ENCODE measurements at regions not wholly inside any gene's neighbourhood (a gene's known extent, or its start where the extent isn't known, plus 50 kb on each side); places are given as distances from the start of the nearest gene placed in this dataset.

- DNase-seq: no peak
Measured at GRCh38 chr5:174312641-174313040, 267.1 kb downstream of the NSG2 start.

- no peak for DNase-seq
Measured at GRCh38 chr5:174313615-174314014, 268.1 kb downstream of the NSG2 start.

- no peak for DNase-seq
Measured at GRCh38 chr5:174314261-174314660, 268.8 kb downstream of the NSG2 start.

- no peak for DNase-seq
Measured at GRCh38 chr5:174315471-174315870, 270.0 kb downstream of the NSG2 start.

- no peak for DNase-seq
Measured at GRCh38 chr5:174315871-174316270, 270.4 kb downstream of the NSG2 start.

GRCh38 chr5:174316326-174316725, 270.8 kb downstream of the NSG2 start:
- DNase-seq: no peak

- DNase-seq: no peak
Measured at GRCh38 chr5:174317256-174317894, 271.9 kb downstream of the NSG2 start.

GRCh38 chr5:174318578-174318977, 273.1 kb downstream of the NSG2 start:
- no peak for DNase-seq

- no peak for DNase-seq
Measured at GRCh38 chr5:174319551-174319950, 274.0 kb downstream of the NSG2 start.

GRCh38 chr5:174320051-174320450, 274.5 kb downstream of the NSG2 start:
- no peak for DNase-seq

GRCh38 chr5:174323878-174324281, 278.4 kb downstream of the NSG2 start:
- no peak for DNase-seq

GRCh38 chr5:174324680-174325079, 279.2 kb downstream of the NSG2 start:
- no peak for DNase-seq

GRCh38 chr5:174325431-174325830, 279.9 kb downstream of the NSG2 start:
- DNase-seq: no peak

GRCh38 chr5:174325961-174326360, 280.5 kb downstream of the NSG2 start:
- DNase-seq: no peak

- no peak for DNase-seq
Measured at GRCh38 chr5:174326372-174326771, 280.9 kb downstream of the NSG2 start.

GRCh38 chr5:174327317-174327864, 281.9 kb downstream of the NSG2 start:
- DNase-seq: peak; percentile 58 to 67

- DNase-seq: no peak
Measured at GRCh38 chr5:174327896-174328295, 282.4 kb downstream of the NSG2 start.

GRCh38 chr5:174328631-174329299, 283.3 kb downstream of the NSG2 start:
- no peak for DNase-seq

GRCh38 chr5:174329738-174330137, 284.2 kb downstream of the NSG2 start:
- DNase-seq: no peak

- no peak for DNase-seq
Measured at GRCh38 chr5:174335682-174336364, 290.3 kb downstream of the NSG2 start.

- DNase-seq: no peak
Measured at GRCh38 chr5:174336479-174336878, 291.0 kb downstream of the NSG2 start.

- no peak for DNase-seq
Measured at GRCh38 chr5:174337276-174338184, 292.0 kb downstream of the NSG2 start.

Measured in activated CD4-positive, alpha-beta T cell treated with anti-CD3 and anti-CD28 coated beads, Interleukin-2, amount 50 U/mL, for 48 hours (primary cell).